SU-DHL-6 (cell line): ENCODE measurements at regions not wholly inside any gene's neighbourhood (a gene's known extent, or its start where the extent isn't known, plus 50 kb on each side); places are given as distances from the start of the nearest gene placed in this dataset.

Source experiments
- EZH2phosphoT487 ChIP-seq: fragments of 200-600 bp; sonication (generic), shearing (Covaris generic); conservative IDR thresholded peaks from 2 replicates; pipeline ENCODE4 v1.6.1; 2018; ENCODE audit warnings: mild to moderate bottlenecking, antibody characterized with exemption, low read length, moderate library complexity, mixed read lengths
- TF ChIP-seq, protein P1 (sequence below): fragments of 200-600 bp; sonication (generic); IDR thresholded peaks from one replicate; pipeline ENCODE4 v1.5.1; 2017; ENCODE audit warnings: antibody characterized with exemption, mild to moderate bottlenecking, low read length, moderate library complexity; ENCODE audit not compliant: insufficient read depth, poor library complexity, severe bottlenecking

DNA sequence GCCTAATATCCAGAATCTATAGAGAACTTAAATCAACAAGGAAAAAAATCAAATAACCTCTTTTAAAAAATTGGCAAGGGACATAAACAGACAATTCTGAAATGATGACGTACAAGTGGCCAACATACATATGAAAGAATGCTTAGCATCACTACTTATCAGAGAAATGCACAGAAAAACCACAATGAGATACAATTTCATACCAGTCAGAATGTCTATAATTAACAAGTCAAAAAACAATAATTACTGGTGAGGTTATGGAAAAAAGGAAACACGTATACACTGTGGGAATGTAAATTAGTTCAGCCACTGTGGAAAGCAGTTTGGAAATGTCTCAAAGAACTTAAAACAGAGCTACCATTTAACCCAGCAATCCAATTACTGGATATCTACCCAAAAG lies 1192.0 kb downstream of the CDH12 start:
- TF ChIP-seq EZH2phosphoT487, result no peak
- TF ChIP-seq, protein P1, sequence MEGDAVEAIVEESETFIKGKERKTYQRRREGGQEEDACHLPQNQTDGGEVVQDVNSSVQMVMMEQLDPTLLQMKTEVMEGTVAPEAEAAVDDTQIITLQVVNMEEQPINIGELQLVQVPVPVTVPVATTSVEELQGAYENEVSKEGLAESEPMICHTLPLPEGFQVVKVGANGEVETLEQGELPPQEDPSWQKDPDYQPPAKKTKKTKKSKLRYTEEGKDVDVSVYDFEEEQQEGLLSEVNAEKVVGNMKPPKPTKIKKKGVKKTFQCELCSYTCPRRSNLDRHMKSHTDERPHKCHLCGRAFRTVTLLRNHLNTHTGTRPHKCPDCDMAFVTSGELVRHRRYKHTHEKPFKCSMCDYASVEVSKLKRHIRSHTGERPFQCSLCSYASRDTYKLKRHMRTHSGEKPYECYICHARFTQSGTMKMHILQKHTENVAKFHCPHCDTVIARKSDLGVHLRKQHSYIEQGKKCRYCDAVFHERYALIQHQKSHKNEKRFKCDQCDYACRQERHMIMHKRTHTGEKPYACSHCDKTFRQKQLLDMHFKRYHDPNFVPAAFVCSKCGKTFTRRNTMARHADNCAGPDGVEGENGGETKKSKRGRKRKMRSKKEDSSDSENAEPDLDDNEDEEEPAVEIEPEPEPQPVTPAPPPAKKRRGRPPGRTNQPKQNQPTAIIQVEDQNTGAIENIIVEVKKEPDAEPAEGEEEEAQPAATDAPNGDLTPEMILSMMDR, result no peak
